GM12878 (cell line): ENCODE measurements at regions not wholly inside any gene's neighbourhood (a gene's known extent, or its start where the extent isn't known, plus 50 kb on each side); places are given as distances from the start of the nearest gene placed in this dataset.

Experiments used
- ATAC-seq: fragments of 200-7000 bp; cut with Tn5 transposase; 3 replicates; pipeline ENCODE4 v1.9.1; 2020; ENCODE audit warnings: mild to moderate bottlenecking, moderate library complexity
- BruUV-seq: library from RNA; stranded (reverse); fragments of 400-500 nt; replicated peaks from 2 replicates; lab custom pipeline; 2021; lab: Mats Ljungman, UMichigan
- CTCF ChIA-PET: fragments of 300-600 bp; sonication (Branson Sonifier 250); formaldehyde crosslinking; extraction: SDS; loops from one replicate; lab custom pipeline; 2021; ENCODE audit warnings: inconsistent platforms; lab: Yijun Ruan, JAX
- POLR2A ChIA-PET: fragments of 350-600 bp; formaldehyde crosslinking; extraction: SDS; loops from one replicate; lab custom pipeline; 2021; ENCODE audit warnings: inconsistent platforms; lab: Charles Lee
- RAD21 ChIA-PET: fragments of 300-600 bp; sonication (Branson Sonifier 250); formaldehyde crosslinking; loops from one replicate; lab custom pipeline; 2023; ENCODE audit warnings: antibody characterized with exemption; ENCODE audit not compliant: unreplicated experiment; lab: Charles Lee
- SMC1A ChIA-PET: fragments of 300-600 bp; sonication (Branson Sonifier 250); formaldehyde crosslinking; loops from one replicate; lab custom pipeline; 2023; ENCODE audit not compliant: unreplicated experiment, uncharacterized antibody; lab: Charles Lee
- DNase-seq: peaks from one replicate; pipeline ENCODE4 v3.0.0-alpha.2; 2011; ENCODE audit warnings: low read depth, low spot score
- FAIRE-seq: peaks from 3 replicates; lab custom pipeline; 2011; peaks lifted over from hg19 to GRCh38; lab: Jason Lieb, UNC
- H2AFZ ChIP-seq: 2 replicates; pipeline ENCODE4 v1.6.0; 2011; ENCODE audit warnings: low read depth, low read length, control low read depth; ENCODE audit not compliant: control insufficient read depth
- H3K27ac ChIP-seq: 2 replicates; pipeline ENCODE4 v1.5.1; 2011; ENCODE audit warnings: control low read depth; ENCODE audit not compliant: control insufficient read depth, insufficient read depth
- H3K27me3 ChIP-seq, 2 experiments: replicated peaks in 1 of 2; 2 replicates each; pipeline versions ENCODE4 v1.6.0 to v1.6.1; 2011; ENCODE audit warnings: low read length in 1 of 2; ENCODE audit not compliant: control insufficient read depth in 2 of 2, insufficient read depth in 2 of 2
- H3K36me3 ChIP-seq, 2 experiments: 2 replicates each; pipeline ENCODE4 v1.5.1; 2011; ENCODE audit warnings: low read length in 1 of 2; ENCODE audit not compliant: control insufficient read depth in 2 of 2, insufficient read depth in 2 of 2
- H3K4me1 ChIP-seq: 2 replicates; pipeline ENCODE4 v1.6.1; 2011; ENCODE audit warnings: mild to moderate bottlenecking, low read length, moderate library complexity, mixed read lengths; ENCODE audit not compliant: control insufficient read depth, insufficient read depth
- H3K4me2 ChIP-seq: 2 replicates; pipeline ENCODE4 v1.6.0; 2011; ENCODE audit warnings: control low read depth; ENCODE audit not compliant: control insufficient read depth, insufficient read depth
- H3K4me3 ChIP-seq: fragments of 200-600 bp; sonication (generic); 2 replicates; pipeline ENCODE4 v1.5.1; 2016
- H3K79me2 ChIP-seq: 2 replicates; pipeline ENCODE4 v1.6.0; 2011; ENCODE audit warnings: low read length; ENCODE audit not compliant: control insufficient read depth, insufficient read depth
- H3K9ac ChIP-seq: 2 replicates; pipeline ENCODE4 v1.8.0; 2011; ENCODE audit warnings: low read length, control low read depth, mixed read lengths; ENCODE audit not compliant: control insufficient read depth, insufficient read depth
- H3K9me3 ChIP-seq: replicated peaks from 3 replicates; pipeline ENCODE4 v1.5.1; 2011; ENCODE audit warnings: mild to moderate bottlenecking, low read length; ENCODE audit not compliant: control insufficient read depth, insufficient read depth
- H4K20me1 ChIP-seq: 2 replicates; pipeline ENCODE4 v1.6.0; 2011; ENCODE audit not compliant: control insufficient read depth, insufficient read depth
- CHD2 ChIP-seq: IDR thresholded peaks from 2 replicates; pipeline ENCODE4 v1.6.1; 2011; ENCODE audit warnings: low read depth, low read length, improper control_type of control experiment, borderline replicate concordance
- RAD51 ChIP-seq: fragments of 450-650 bp; IDR thresholded peaks from 2 replicates; pipeline ENCODE4 v1.6.1; 2016; ENCODE audit warnings: moderate library complexity, mild to moderate bottlenecking, inconsistent platforms
- RELA ChIP-seq: fragments of 450-650 bp; IDR thresholded peaks from 2 replicates; pipeline ENCODE4 v1.8.0; 2014; ENCODE audit warnings: borderline replicate concordance; ENCODE audit not compliant: partially characterized antibody
- WGBS: methylation state at CpG from one replicate; pipeline ENCODE4 v1.1.6; 2016; ENCODE audit warnings: low lambda C conversion rate; ENCODE audit not compliant: insufficient replicate concordance, insufficient coverage; ENCODE audit errors: missing lambda C conversion rate; 5-methylcytosine and 5-hydroxymethylcytosine counted together
- in situ Hi-C: fragments of 300-500 bp; cut with MboI; formaldehyde crosslinking; loops from 9 replicates; pipeline ENCODE4 v1.14.3; 2018; ENCODE audit warnings: mixed read lengths
- intact Hi-C: fragments of 100-400 bp; cut with micrococcal nuclease; formaldehyde crosslinking; loops from one replicate; pipeline ENCODE4 v1.14.2; 2022; ENCODE audit not compliant: unreplicated experiment

- H4K20me1 ChIP-seq, result no peaks in the 10 kb centered on the region
These were observed 168.6 kb downstream of the PMP22 start for GRCh38 chr17:15096511-15096910.

GRCh38 chr17:15095935-15096334, 169.2 kb downstream of the PMP22 start:
- intact Hi-C loops, result no loop called here
- ChIA-PET CTCF (no interaction called here), SMC1A (no interaction called here), RAD21 (no interaction called here), POLR2A (no interaction called here)
- 32% methylated on average over 2 of the region's 2 CpGs for WGBS
- no peak overlapping the region for H2AFZ ChIP-seq
- ATAC-seq (no peak), DNase-seq (no peak), FAIRE-seq (no peak)
- TF ChIP-seq RAD51, result no peak
- TF ChIP-seq RELA, result no peak
- no peak overlapping the region for H3K27ac ChIP-seq
- no peaks in the 10 kb centered on the region for H3K4me1 ChIP-seq
- no peaks in the 10 kb centered on the region for H3K9me3 ChIP-seq
- no peak overlapping the region for H3K9ac ChIP-seq
- H3K36me3 ChIP-seq, result no peaks in the 10 kb centered on the region
- no peaks in the 10 kb centered on the region for H3K79me2 ChIP-seq
- no peaks in the 10 kb centered on the region for H4K20me1 ChIP-seq
- no peak overlapping the region for H3K4me2 ChIP-seq
- H3K4me3 ChIP-seq, result no peak overlapping the region
- in situ Hi-C loops, result no loop called here
- BruUV-seq, result no TSS peak
- H3K27me3 ChIP-seq, result no peaks in the 10 kb centered on the region

More at GRCh38 chr17:15096511-15096910, 168.6 kb downstream of the PMP22 start:
- no peaks in the 10 kb centered on the region for H3K9me3 ChIP-seq
- in situ Hi-C loops (no loop called here), intact Hi-C loops (no loop called here)
- DNase-seq, result no peak
- no peak overlapping the region for H3K27ac ChIP-seq
- CTCF ChIA-PET, result no interaction called here
- H3K4me3 ChIP-seq, result no peak overlapping the region
- no peak for FAIRE-seq
- POLR2A ChIA-PET, result no interaction called here
- no peaks in the 10 kb centered on the region for H3K36me3 ChIP-seq
- TF ChIP-seq CHD2, result no peak
- no peaks in the 10 kb centered on the region for H3K4me1 ChIP-seq
- no peak for ATAC-seq
- no peak overlapping the region for H3K9ac ChIP-seq
- SMC1A ChIA-PET, result no interaction called here
- 26% methylated on average over 4 of the region's 4 CpGs for WGBS
- RAD21 ChIA-PET, result no interaction called here
- no peak overlapping the region for H2AFZ ChIP-seq
- no TSS peak for BruUV-seq
- no peak overlapping the region for H3K4me2 ChIP-seq
- H3K79me2 ChIP-seq, result no peaks in the 10 kb centered on the region
- no peaks in the 10 kb centered on the region for H3K27me3 ChIP-seq
